Keratinocyte (primary cell): ENCODE measurements at regions not wholly inside any gene's neighbourhood (a gene's known extent, or its start where the extent isn't known, plus 50 kb on each side); places are given as distances from the start of the nearest gene placed in this dataset.

ENCODE experiments used
- EZH2 ChIP-seq: IDR thresholded peaks from one replicate; pipeline ENCODE4 v1.6.1; 2012; ENCODE audit warnings: inconsistent platforms, mild to moderate bottlenecking, low read length, moderate library complexity
- TF ChIP-seq, protein P1 (sequence below), 3 experiments: IDR thresholded peaks in 1 of 3; conservative IDR thresholded peaks in 1 of 3; optimal IDR thresholded peaks in 1 of 3; 2 replicates in 2 of 3; 3 replicates in 1 of 3; pipeline versions ENCODE3 to v1.5.1; 2011; ENCODE audit warnings: low read length in 3 of 3, mild to moderate bottlenecking in 3 of 3, moderate library complexity in 2 of 3, control low read depth in 1 of 3, inconsistent platforms in 1 of 3; ENCODE audit not compliant: insufficient read depth in 2 of 3; ENCODE audit errors: extremely low read depth in 1 of 3

DNA sequence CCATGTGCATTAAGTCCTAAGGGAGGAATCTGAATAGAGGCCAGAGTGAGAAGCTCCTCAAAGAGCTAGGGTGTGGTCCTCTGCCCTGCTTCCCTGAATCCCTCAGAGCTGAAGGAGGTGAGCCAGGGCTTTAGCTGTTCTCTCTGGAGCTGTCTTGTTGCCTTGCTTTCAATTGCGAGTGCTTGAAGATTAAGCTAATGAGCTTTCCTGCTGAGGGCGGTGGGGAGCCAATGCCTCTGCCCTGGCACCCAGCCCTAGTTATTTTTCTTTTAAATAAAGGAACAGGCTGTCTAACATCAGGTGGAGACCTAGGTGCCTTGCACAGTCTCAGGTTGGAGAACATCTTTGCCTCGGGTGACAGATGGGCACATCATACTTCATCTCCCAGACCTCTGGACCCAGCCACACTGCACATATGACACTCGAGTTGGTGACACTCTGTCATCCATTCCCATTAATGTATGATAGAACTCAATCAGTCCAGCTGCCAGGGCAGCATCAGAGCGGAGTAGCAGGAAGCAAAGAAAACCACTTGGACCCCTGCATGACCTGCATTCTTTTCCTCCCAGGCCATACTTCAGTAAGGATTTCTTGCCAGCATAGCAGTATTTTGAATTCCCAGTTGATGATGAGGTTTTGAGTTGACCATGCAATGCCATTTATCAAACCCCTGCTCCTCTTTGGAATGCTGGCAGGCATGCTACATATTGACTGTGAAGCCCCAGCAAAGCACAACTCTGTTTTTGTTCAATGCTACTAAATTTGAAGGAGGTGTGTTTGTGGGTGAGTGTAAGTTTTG lies 292.7 kb downstream of the RNF144A start:
- TF ChIP-seq, protein P1, sequence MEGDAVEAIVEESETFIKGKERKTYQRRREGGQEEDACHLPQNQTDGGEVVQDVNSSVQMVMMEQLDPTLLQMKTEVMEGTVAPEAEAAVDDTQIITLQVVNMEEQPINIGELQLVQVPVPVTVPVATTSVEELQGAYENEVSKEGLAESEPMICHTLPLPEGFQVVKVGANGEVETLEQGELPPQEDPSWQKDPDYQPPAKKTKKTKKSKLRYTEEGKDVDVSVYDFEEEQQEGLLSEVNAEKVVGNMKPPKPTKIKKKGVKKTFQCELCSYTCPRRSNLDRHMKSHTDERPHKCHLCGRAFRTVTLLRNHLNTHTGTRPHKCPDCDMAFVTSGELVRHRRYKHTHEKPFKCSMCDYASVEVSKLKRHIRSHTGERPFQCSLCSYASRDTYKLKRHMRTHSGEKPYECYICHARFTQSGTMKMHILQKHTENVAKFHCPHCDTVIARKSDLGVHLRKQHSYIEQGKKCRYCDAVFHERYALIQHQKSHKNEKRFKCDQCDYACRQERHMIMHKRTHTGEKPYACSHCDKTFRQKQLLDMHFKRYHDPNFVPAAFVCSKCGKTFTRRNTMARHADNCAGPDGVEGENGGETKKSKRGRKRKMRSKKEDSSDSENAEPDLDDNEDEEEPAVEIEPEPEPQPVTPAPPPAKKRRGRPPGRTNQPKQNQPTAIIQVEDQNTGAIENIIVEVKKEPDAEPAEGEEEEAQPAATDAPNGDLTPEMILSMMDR (optimal IDR thresholded peaks at IDR 0.05 in 1 of 3, IDR thresholded peaks at IDR 0.05 in 1 of 3, conservative IDR thresholded peaks at IDR 0.05 in 1 of 3; ENCODE audit: extremely low read depth in 1 of 3, insufficient read depth in 2 of 3, low read length in 3 of 3): no peak
- no peak for TF ChIP-seq EZH2
